ENCODE measurements at regions not wholly inside any gene's neighbourhood (a gene's known extent, or its start where the extent isn't known, plus 50 kb on each side); places are given as distances from the start of the nearest gene placed in this dataset.

- TF ChIP-seq CTCF (IDR thresholded peaks at IDR 0.05; ENCODE audit: insufficient read depth, low read length, poor library complexity, severe bottlenecking), result no peak
- TF ChIP-seq EZH2phosphoT487 (conservative IDR thresholded peaks at IDR 0.05; ENCODE audit: low read length), result no peak
These were observed 569.1 kb downstream of the TBC1D4 start for GRCh38 chr13:74912898-74913297.

Data from SU-DHL-6 (cell line).